Glutamatergic neuron (in vitro differentiated cells): ENCODE measurements at regions not wholly inside any gene's neighbourhood (a gene's known extent, or its start where the extent isn't known, plus 50 kb on each side); places are given as distances from the start of the nearest gene placed in this dataset.

Experiments
- DNase-seq: peaks from one replicate; pipeline ENCODE4 v3.0.0; 2022
- H3K27ac Mint-ChIP-seq: one replicate; pipeline ENCODE4 v1.8.0; 2020; ENCODE audit warnings: mild to moderate bottlenecking, mixed read lengths, inconsistent platforms; ENCODE audit not compliant: unreplicated experiment
- H3K27me3 Mint-ChIP-seq: one replicate; pipeline ENCODE4 v1.8.0; 2020; ENCODE audit warnings: mild to moderate bottlenecking, moderate library complexity, mixed read lengths, inconsistent platforms; ENCODE audit not compliant: unreplicated experiment
- H3K36me3 Mint-ChIP-seq: one replicate; pipeline ENCODE4 v1.8.0; 2020; ENCODE audit warnings: mild to moderate bottlenecking, mixed read lengths, inconsistent platforms; ENCODE audit not compliant: unreplicated experiment
- H3K4me1 Mint-ChIP-seq: one replicate; pipeline ENCODE4 v1.8.0; 2020; ENCODE audit warnings: mild to moderate bottlenecking, low read depth, mixed read lengths, inconsistent platforms; ENCODE audit not compliant: unreplicated experiment
- H3K4me3 Mint-ChIP-seq: one replicate; pipeline ENCODE4 v1.8.0; 2020; ENCODE audit warnings: mild to moderate bottlenecking, mixed read lengths, inconsistent platforms; ENCODE audit not compliant: unreplicated experiment
- H3K9me3 Mint-ChIP-seq: one replicate; pipeline ENCODE4 v1.8.0; 2020; ENCODE audit warnings: mild to moderate bottlenecking, moderate library complexity, mixed read lengths, inconsistent platforms; ENCODE audit not compliant: unreplicated experiment
- TF ChIP-seq, protein P1 (sequence below): fragments of 200-600 bp; sonication (generic); IDR thresholded peaks from one replicate; pipeline ENCODE4 v1.5.0; 2021; ENCODE audit not compliant: partially characterized antibody, unreplicated experiment

- Mint-ChIP-seq H3K9me3 (peaks cover 4% of the 10 kb centered on the region), H3K27me3 (peaks cover 1% of the 10 kb centered on the region), H3K36me3 (no peaks in the 10 kb centered on the region), H3K4me1 (no peaks in the 10 kb centered on the region), H3K27ac (no peak overlapping the region), H3K4me3 (no peak overlapping the region)
- TF ChIP-seq, protein P1, sequence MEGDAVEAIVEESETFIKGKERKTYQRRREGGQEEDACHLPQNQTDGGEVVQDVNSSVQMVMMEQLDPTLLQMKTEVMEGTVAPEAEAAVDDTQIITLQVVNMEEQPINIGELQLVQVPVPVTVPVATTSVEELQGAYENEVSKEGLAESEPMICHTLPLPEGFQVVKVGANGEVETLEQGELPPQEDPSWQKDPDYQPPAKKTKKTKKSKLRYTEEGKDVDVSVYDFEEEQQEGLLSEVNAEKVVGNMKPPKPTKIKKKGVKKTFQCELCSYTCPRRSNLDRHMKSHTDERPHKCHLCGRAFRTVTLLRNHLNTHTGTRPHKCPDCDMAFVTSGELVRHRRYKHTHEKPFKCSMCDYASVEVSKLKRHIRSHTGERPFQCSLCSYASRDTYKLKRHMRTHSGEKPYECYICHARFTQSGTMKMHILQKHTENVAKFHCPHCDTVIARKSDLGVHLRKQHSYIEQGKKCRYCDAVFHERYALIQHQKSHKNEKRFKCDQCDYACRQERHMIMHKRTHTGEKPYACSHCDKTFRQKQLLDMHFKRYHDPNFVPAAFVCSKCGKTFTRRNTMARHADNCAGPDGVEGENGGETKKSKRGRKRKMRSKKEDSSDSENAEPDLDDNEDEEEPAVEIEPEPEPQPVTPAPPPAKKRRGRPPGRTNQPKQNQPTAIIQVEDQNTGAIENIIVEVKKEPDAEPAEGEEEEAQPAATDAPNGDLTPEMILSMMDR, result no peak
- no peak for DNase-seq
Observed at GRCh38 chr2:117635481-117635880, 179.0 kb upstream of the DDX18 start.

DNA sequence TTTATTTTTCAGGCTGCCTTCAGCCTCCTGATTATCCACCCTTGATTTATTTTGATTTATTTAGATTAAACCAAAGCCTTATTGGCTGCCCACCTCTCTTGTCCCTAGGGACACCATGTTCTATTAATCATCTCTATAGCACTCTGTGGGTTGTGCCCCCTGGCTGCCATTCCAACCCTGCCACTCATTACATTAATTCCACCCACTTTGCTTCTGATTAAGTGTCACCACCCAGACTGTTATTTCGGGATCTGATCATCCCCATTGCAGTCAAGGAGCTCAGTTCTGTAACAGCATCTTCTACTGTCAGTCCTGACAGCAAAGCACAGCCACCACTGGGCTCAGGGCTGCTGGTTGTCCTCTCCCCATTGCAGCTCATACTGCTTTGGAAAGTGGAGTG lies 175.1 kb upstream of the DDX18 start:
- no peaks in the 10 kb centered on the region for H3K4me1 Mint-ChIP-seq
- no peaks in the 10 kb centered on the region for H3K27me3 Mint-ChIP-seq
- H3K9me3 Mint-ChIP-seq, result no peaks in the 10 kb centered on the region

DNA sequence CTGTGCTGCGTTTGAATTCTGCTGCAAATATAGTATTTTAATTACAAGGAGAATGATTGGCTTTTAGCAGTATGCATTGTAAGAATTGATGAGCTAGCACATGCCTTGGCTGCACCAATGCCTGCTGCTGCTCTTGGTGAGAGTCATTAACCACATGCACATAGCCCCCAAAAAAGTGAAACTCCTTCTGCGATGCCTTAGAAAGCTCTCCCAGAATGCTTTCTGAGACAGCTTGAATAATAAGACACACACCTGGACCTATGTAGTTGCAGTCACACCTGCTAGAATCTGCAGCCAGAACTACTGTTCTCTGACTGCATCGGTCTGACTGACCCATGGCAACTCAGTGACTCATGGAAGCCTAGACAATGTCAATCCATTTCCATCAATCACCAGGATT lies 170.1 kb upstream of the DDX18 start:
- H3K9me3 Mint-ChIP-seq, result no peaks in the 10 kb centered on the region
- no peaks in the 10 kb centered on the region for H3K27me3 Mint-ChIP-seq
- H3K36me3 Mint-ChIP-seq, result no peaks in the 10 kb centered on the region
- no peak overlapping the region for H3K27ac Mint-ChIP-seq
- H3K4me1 Mint-ChIP-seq, result no peaks in the 10 kb centered on the region
- no peak for DNase-seq
- TF ChIP-seq, protein P1, result no peak
- no peak overlapping the region for H3K4me3 Mint-ChIP-seq

More for the DNA sequence above, 175.1 kb upstream of the DDX18 start:
- no peak overlapping the region for H3K27ac Mint-ChIP-seq
- no peak for DNase-seq
- TF ChIP-seq, protein P1, result no peak
- H3K36me3 Mint-ChIP-seq, result no peaks in the 10 kb centered on the region
- H3K4me3 Mint-ChIP-seq, result no peak overlapping the region

DNA sequence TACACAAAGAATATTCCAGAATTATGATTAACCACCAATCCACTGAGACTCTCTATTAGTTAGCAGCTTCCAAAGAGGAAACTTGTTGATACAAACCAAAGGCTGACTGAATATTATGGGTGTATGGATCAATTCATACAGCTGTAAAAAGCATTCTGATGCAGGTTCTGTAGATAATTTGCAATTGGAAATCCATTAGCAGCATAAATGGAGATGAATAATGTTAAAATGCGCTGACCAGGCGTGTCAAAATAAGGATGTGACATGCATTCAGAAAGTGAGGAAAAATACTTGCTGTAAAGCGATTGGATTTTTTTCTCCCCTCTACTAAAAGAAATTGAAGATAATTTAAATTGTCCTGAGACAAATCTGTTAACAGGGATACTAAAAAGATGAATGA lies 169.0 kb upstream of the DDX18 start:
- DNase-seq, result no peak
- no peaks in the 10 kb centered on the region for H3K4me1 Mint-ChIP-seq
- H3K27me3 Mint-ChIP-seq, result no peaks in the 10 kb centered on the region
- no peaks in the 10 kb centered on the region for H3K36me3 Mint-ChIP-seq
- TF ChIP-seq, protein P1, result no peak
- no peak overlapping the region for H3K4me3 Mint-ChIP-seq
- H3K9me3 Mint-ChIP-seq, result no peaks in the 10 kb centered on the region
- no peak overlapping the region for H3K27ac Mint-ChIP-seq

DNA sequence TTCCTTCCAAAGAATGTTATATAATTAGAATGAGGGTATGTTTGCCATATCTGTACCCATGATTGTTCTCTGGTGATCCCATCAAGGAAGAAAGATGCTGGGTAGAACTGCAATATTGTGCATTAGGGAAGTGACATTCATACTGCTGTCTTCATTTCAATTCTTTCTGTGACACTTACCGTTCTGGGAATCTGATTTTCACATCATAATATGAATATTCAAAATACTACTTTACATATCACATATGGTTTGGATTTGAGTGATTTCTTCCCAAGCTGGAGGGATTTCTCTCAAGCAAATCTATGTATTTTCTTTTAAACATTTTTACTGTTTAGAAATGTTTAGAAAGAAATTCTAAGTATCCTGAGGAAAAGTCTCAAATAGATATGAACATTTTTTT lies 168.4 kb upstream of the DDX18 start:
- DNase-seq, result no peak
- Mint-ChIP-seq H3K27me3 (no peaks in the 10 kb centered on the region), H3K4me1 (no peaks in the 10 kb centered on the region)

More for the DNA sequence above, 168.4 kb upstream of the DDX18 start:
- H3K36me3 Mint-ChIP-seq, result no peaks in the 10 kb centered on the region
- no peak overlapping the region for H3K4me3 Mint-ChIP-seq
- no peak overlapping the region for H3K27ac Mint-ChIP-seq
- TF ChIP-seq, protein P1, result no peak
- H3K9me3 Mint-ChIP-seq, result no peaks in the 10 kb centered on the region
